Ishikawa (cell line): ENCODE measurements at regions not wholly inside any gene's neighbourhood (a gene's known extent, or its start where the extent isn't known, plus 50 kb on each side); places are given as distances from the start of the nearest gene placed in this dataset.

Source experiments
- CEBPB ChIP-seq: IDR thresholded peaks from 2 replicates; pipeline ENCODE4 v1.6.1; 2012
- CREB1 ChIP-seq: IDR thresholded peaks from 2 replicates; pipeline ENCODE4 v1.6.1; 2012; ENCODE audit warnings: low read depth
- EGR1 ChIP-seq: IDR thresholded peaks from 2 replicates; pipeline ENCODE4 v1.6.1; 2012
- EP300 ChIP-seq: IDR thresholded peaks from 2 replicates; pipeline ENCODE4 v1.6.1; 2012; ENCODE audit warnings: borderline replicate concordance
- FOXM1 ChIP-seq: IDR thresholded peaks from 2 replicates; pipeline ENCODE4 v1.6.1; 2012; ENCODE audit warnings: low read depth, borderline replicate concordance
- MAX ChIP-seq: IDR thresholded peaks from 2 replicates; pipeline ENCODE4 v1.6.1; 2012
- NFIC ChIP-seq: IDR thresholded peaks from 2 replicates; pipeline ENCODE4 v1.6.1; 2012
- RAD21 ChIP-seq: IDR thresholded peaks from 2 replicates; pipeline ENCODE4 v1.6.1; 2012; ENCODE audit warnings: low read depth
- REST ChIP-seq: IDR thresholded peaks from 2 replicates; pipeline ENCODE4 v1.6.1; 2012; ENCODE audit warnings: low read depth, mild to moderate bottlenecking
- TAF1 ChIP-seq: IDR thresholded peaks from 2 replicates; pipeline ENCODE4 v1.6.1; 2012; ENCODE audit warnings: low read depth, mild to moderate bottlenecking
- TCF12 ChIP-seq: IDR thresholded peaks from 2 replicates; pipeline ENCODE4 v1.6.1; 2012; ENCODE audit warnings: low read depth
- TEAD4 ChIP-seq: IDR thresholded peaks from 2 replicates; pipeline ENCODE4 v1.6.1; 2012
- USF1 ChIP-seq: IDR thresholded peaks from 2 replicates; pipeline ENCODE4 v1.6.1; 2012
- YY1 ChIP-seq: IDR thresholded peaks from 2 replicates; pipeline ENCODE4 v1.6.1; 2012; ENCODE audit warnings: low read depth
- ZBTB7A ChIP-seq: IDR thresholded peaks from 2 replicates; pipeline ENCODE4 v1.6.1; 2012; ENCODE audit warnings: low read depth

GRCh38 chr1:34358636-34359035 is 181.9 kb downstream of the C1orf94 start:
- TF ChIP-seq EGR1: no peak
- TF ChIP-seq CREB1: no peak
- TF ChIP-seq TCF12: no peak
- no peak for TF ChIP-seq YY1
- TF ChIP-seq EP300: no peak
- TF ChIP-seq MAX: no peak
- TF ChIP-seq CEBPB: no peak
- no peak for TF ChIP-seq TAF1
- no peak for TF ChIP-seq RAD21
- TF ChIP-seq FOXM1: no peak
- no peak for TF ChIP-seq REST
- no peak for TF ChIP-seq USF1
- TF ChIP-seq ZBTB7A: no peak
- no peak for TF ChIP-seq TEAD4
- TF ChIP-seq NFIC: no peak

- TF ChIP-seq YY1 (no peak), NFIC (no peak), CEBPB (no peak), USF1 (no peak), TAF1 (no peak), TCF12 (no peak), CREB1 (no peak), EGR1 (no peak), TEAD4 (no peak), FOXM1 (no peak), ZBTB7A (no peak), RAD21 (no peak), EP300 (no peak)
These were observed 182.7 kb downstream of the C1orf94 start for GRCh38 chr1:34359411-34359810.

- TF ChIP-seq YY1 (no peak), ZBTB7A (no peak), EGR1 (no peak), MAX (no peak), EP300 (no peak), CEBPB (no peak), CREB1 (no peak), FOXM1 (no peak), REST (no peak), TAF1 (no peak), TCF12 (no peak), NFIC (no peak), USF1 (no peak), RAD21 (no peak), TEAD4 (no peak)
These were observed 183.9 kb downstream of the C1orf94 start for GRCh38 chr1:34360574-34360973.

- TF ChIP-seq TEAD4 (no peak), YY1 (no peak), FOXM1 (no peak), RAD21 (no peak), MAX (no peak), EGR1 (no peak), NFIC (no peak), USF1 (no peak), TAF1 (no peak), CEBPB (no peak), EP300 (no peak), ZBTB7A (no peak), TCF12 (no peak), CREB1 (no peak), REST (no peak)
These were observed 184.4 kb downstream of the C1orf94 start for GRCh38 chr1:34361121-34361520.
